ENCODE measurements at regions not wholly inside any gene's neighbourhood (a gene's known extent, or its start where the extent isn't known, plus 50 kb on each side); places are given as distances from the start of the nearest gene placed in this dataset.

DNA sequence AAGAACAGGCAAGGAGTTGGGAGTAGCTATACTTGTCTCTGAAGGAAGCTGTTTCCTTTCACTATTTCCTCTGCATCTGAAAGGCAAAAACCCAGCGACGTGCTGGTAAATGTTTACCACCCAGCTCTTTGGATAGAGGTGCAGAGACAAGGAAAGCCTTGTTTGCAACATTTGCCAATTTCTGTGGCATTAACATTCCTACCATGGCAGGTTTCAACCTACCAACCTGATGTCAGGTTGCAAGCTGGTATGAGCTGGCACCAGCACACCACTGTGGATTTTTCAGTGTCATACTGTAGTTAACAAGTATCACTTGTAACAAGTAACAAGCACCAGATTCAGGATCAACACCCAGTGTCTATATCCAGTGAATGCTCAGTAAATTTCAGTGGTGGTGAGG, 294.8 kb upstream of the TMPO start:
- TF ChIP-seq, protein P1, sequence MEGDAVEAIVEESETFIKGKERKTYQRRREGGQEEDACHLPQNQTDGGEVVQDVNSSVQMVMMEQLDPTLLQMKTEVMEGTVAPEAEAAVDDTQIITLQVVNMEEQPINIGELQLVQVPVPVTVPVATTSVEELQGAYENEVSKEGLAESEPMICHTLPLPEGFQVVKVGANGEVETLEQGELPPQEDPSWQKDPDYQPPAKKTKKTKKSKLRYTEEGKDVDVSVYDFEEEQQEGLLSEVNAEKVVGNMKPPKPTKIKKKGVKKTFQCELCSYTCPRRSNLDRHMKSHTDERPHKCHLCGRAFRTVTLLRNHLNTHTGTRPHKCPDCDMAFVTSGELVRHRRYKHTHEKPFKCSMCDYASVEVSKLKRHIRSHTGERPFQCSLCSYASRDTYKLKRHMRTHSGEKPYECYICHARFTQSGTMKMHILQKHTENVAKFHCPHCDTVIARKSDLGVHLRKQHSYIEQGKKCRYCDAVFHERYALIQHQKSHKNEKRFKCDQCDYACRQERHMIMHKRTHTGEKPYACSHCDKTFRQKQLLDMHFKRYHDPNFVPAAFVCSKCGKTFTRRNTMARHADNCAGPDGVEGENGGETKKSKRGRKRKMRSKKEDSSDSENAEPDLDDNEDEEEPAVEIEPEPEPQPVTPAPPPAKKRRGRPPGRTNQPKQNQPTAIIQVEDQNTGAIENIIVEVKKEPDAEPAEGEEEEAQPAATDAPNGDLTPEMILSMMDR (IDR thresholded peaks at IDR 0.05): no peak
- Mint-ChIP-seq H3K9me3 (peaks cover 48% of the 10 kb centered on the region), H3K36me3 (ENCODE audit: low read depth) (no peaks in the 10 kb centered on the region), H3K4me3 (no peak overlapping the region), H3K27ac (no peak overlapping the region), H3K27me3 (ENCODE audit: insufficient read depth) (peaks cover 5% of the 10 kb centered on the region), H3K4me1 (ENCODE audit: low read depth) (no peaks in the 10 kb centered on the region)
- no peak for DNase-seq

DNA sequence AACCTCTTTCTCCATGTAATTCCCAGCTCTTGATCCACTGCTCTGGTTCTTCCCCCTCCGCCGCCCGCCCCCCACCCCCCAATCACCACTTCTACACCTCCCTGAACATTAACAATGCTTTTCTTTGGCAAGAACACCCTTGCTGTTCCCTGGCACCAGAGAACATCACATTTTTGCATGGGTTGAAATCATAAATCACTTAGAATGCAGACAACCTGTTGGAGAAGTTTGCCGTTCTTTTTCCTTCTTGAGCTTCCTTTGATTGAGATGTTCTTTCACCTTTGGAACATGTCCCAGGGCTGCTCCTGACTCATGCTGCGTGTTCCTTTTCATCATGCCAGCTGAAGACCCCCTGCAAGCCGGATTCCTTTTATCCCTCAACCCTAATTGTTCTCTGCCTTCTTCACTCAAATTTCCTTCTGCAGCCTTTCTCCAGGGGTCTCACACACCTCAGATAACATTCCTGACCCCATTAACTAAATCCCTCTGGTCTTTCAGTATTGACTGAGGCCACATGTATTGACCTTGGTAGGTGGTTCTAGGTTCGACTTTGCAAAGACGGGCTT, 294.1 kb upstream of the TMPO start:
- Mint-ChIP-seq H3K36me3 (ENCODE audit: low read depth) (no peaks in the 10 kb centered on the region), H3K4me1 (ENCODE audit: low read depth) (no peaks in the 10 kb centered on the region), H3K27ac (no peak overlapping the region), H3K27me3 (ENCODE audit: insufficient read depth) (peaks cover 5% of the 10 kb centered on the region), H3K4me3 (no peak overlapping the region), H3K9me3 (peaks cover 41% of the 10 kb centered on the region)
- TF ChIP-seq, protein P1 (IDR thresholded peaks at IDR 0.05): no peak
- no peak for DNase-seq

DNA sequence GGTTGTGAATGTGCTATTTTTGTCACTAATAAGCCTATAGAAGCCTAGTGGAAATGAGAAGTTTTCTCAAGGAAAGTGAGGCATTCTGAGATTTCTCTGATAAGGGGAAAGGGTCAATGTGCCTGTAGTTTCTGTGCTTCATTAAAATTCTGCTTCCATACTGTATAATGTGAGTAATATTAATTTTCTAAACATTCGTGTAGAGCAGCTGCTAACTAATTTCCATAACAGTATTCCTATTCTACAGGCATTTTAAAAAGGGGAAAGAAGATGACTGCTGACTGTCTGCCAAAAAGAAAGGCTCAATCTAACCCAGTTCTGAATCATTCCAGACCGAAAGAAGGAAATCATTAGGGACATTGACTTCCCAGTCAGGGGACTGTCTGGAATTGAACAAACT, 293.3 kb upstream of the TMPO start:
- Mint-ChIP-seq H3K4me3 (no peak overlapping the region), H3K27me3 (ENCODE audit: insufficient read depth) (peaks cover 2% of the 10 kb centered on the region), H3K36me3 (ENCODE audit: low read depth) (no peaks in the 10 kb centered on the region)

DNA sequence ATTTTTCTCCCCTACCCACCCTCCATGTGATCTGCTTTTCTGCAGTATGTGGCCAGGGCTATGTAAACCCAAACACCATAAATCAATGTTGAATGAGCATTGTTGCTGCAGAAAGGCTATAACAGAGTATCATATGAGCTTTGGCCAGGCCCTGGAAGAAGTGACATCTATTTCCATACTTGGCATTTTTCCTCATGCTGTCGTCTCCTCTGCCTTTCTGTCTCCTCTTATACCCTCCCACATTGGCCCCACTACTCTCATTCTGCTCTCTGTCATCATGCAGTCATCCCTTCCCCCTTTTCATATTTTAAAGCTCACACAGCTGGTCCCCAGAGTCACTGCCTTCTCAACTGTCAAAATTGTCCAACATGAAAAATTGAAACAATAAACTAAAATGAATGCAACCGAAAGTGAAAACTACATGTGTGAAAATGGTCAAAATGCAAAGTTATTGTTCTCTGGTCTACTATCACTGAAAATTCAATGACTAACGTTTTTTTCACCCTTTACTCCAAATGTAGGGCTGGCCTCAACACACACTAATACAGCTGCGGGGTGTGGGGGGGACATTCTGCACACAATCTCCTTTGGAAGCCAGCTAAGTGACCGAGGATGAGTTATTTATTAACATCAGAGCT, 290.7 kb upstream of the TMPO start:
- DNase-seq: no peak
- H3K27me3 Mint-ChIP-seq (ENCODE audit: insufficient read depth): peaks cover 2% of the 10 kb centered on the region
- no peaks in the 10 kb centered on the region for H3K36me3 Mint-ChIP-seq (ENCODE audit: low read depth)
- no peaks in the 10 kb centered on the region for H3K4me1 Mint-ChIP-seq (ENCODE audit: low read depth)
- H3K27ac Mint-ChIP-seq: no peak overlapping the region
- TF ChIP-seq, protein P1 (IDR thresholded peaks at IDR 0.05): no peak
- H3K9me3 Mint-ChIP-seq: peaks cover 46% of the 10 kb centered on the region
- no peak overlapping the region for H3K4me3 Mint-ChIP-seq

More for the DNA sequence above, 293.3 kb upstream of the TMPO start:
- Mint-ChIP-seq H3K27ac (no peak overlapping the region), H3K9me3 (peaks cover 41% of the 10 kb centered on the region), H3K4me1 (ENCODE audit: low read depth) (no peaks in the 10 kb centered on the region)
- TF ChIP-seq, protein P1 (IDR thresholded peaks at IDR 0.05): no peak
- no peak for DNase-seq

DNA sequence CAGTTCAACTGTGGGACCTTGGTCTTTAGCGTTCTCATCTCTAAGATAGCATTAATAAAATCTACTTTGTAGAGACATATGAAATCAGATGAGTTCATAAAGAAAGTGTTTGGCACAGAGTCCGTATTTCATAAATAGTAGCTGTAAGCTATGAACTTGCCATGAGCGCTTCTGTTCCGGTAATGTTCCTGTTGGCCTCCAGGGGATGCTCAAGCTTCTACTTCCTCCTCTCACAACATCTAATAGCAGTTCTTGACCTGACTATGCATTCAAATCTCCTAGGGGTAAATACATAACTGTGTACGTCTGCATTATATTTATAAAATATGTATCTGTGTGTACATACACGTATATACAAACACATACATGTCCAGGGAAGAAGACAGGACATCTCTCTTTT, 288.2 kb upstream of the TMPO start:
- Mint-ChIP-seq H3K4me3 (no peak overlapping the region), H3K27ac (no peak overlapping the region), H3K27me3 (ENCODE audit: insufficient read depth) (no peaks in the 10 kb centered on the region; the same call in 1 of the 2 replicates), H3K9me3 (peaks cover 45% of the 10 kb centered on the region), H3K4me1 (ENCODE audit: low read depth) (no peaks in the 10 kb centered on the region), H3K36me3 (ENCODE audit: low read depth) (no peaks in the 10 kb centered on the region)
- TF ChIP-seq, protein P1 (IDR thresholded peaks at IDR 0.05): peak; percentile 27; the same call in 1 of the 2 replicates
- no peak for DNase-seq
